Gastroesophageal sphincter (tissue), 3 donors: ENCODE measurements at regions not wholly inside any gene's neighbourhood (a gene's known extent, or its start where the extent isn't known, plus 50 kb on each side); places are given as distances from the start of the nearest gene placed in this dataset.

Experiments used
- EP300 ChIP-seq: sonication (generic); formaldehyde crosslinking; IDR thresholded peaks from one replicate; pipeline ENCODE4 v1.6.1; 2017; ENCODE audit warnings: antibody characterized with exemption, mild to moderate bottlenecking
- POLR2A ChIP-seq, 2 donors: fragments of 450-650 bp; IDR thresholded peaks; one replicate each; pipeline ENCODE4 v1.6.1; 2017; ENCODE audit warnings: antibody characterized with exemption in 2 of 2, mild to moderate bottlenecking in 2 of 2, moderate library complexity in 1 of 2
- POLR2AphosphoS5 ChIP-seq: sonication (generic); formaldehyde crosslinking; IDR thresholded peaks from one replicate; pipeline ENCODE4 v1.6.1; 2017; ENCODE audit warnings: antibody characterized with exemption
- TF ChIP-seq, protein P1 (sequence below), 4 experiments: fragments of 200-600 bp in 2 of 4; fragments of 450-650 bp in 2 of 4; sonication (generic) in 1 of 4; IDR thresholded peaks; one replicate each; pipeline ENCODE4 v1.5.1; 2017 to 2019; ENCODE audit warnings: antibody characterized with exemption in 4 of 4, mild to moderate bottlenecking in 2 of 4, moderate library complexity in 2 of 4

DNA sequence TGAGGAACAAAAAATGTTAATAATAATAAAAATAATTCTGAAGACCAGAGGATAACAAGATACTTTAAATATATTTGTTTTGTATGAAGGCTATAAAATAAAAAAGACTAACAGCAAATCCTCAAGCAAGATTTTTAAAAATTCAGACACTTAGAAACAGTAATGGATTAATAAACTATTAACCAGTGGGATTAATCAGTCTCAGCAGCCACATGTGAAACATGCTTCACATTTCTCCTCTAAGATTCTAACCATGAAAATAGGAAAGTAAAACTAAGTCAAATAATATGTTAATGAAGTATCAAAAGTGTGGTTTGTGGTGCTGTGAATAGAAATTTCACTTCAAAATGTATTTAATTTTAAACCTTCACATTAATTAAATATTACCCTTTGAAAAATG lies 57.4 kb downstream of the KCNRG start:
- TF ChIP-seq, protein P1, sequence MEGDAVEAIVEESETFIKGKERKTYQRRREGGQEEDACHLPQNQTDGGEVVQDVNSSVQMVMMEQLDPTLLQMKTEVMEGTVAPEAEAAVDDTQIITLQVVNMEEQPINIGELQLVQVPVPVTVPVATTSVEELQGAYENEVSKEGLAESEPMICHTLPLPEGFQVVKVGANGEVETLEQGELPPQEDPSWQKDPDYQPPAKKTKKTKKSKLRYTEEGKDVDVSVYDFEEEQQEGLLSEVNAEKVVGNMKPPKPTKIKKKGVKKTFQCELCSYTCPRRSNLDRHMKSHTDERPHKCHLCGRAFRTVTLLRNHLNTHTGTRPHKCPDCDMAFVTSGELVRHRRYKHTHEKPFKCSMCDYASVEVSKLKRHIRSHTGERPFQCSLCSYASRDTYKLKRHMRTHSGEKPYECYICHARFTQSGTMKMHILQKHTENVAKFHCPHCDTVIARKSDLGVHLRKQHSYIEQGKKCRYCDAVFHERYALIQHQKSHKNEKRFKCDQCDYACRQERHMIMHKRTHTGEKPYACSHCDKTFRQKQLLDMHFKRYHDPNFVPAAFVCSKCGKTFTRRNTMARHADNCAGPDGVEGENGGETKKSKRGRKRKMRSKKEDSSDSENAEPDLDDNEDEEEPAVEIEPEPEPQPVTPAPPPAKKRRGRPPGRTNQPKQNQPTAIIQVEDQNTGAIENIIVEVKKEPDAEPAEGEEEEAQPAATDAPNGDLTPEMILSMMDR (IDR thresholded peaks at IDR 0.05) = no peak
- TF ChIP-seq POLR2A (IDR thresholded peaks at IDR 0.05) = no peak
- no peak for TF ChIP-seq POLR2AphosphoS5
- TF ChIP-seq EP300 = no peak
